Activated CD8-positive, alpha-beta memory T cell treated with anti-CD3 and anti-CD28 coated beads for 36 hours (primary cell): ENCODE measurements at regions not wholly inside any gene's neighbourhood (a gene's known extent, or its start where the extent isn't known, plus 50 kb on each side); places are given as distances from the start of the nearest gene placed in this dataset.

ENCODE experiments used
- CTCF ChIA-PET: fragments of 350-600 bp; sonication (Branson Sonifier 250); formaldehyde crosslinking; loops from one replicate; lab custom pipeline; 2021; ENCODE audit warnings: antibody characterized with exemption; lab: Charles Lee
- POLR2A ChIA-PET: fragments of 350-600 bp; sonication (Branson Sonifier 250); formaldehyde crosslinking; loops from one replicate; lab custom pipeline; 2021; ENCODE audit warnings: antibody characterized with exemption; lab: Charles Lee

DNA sequence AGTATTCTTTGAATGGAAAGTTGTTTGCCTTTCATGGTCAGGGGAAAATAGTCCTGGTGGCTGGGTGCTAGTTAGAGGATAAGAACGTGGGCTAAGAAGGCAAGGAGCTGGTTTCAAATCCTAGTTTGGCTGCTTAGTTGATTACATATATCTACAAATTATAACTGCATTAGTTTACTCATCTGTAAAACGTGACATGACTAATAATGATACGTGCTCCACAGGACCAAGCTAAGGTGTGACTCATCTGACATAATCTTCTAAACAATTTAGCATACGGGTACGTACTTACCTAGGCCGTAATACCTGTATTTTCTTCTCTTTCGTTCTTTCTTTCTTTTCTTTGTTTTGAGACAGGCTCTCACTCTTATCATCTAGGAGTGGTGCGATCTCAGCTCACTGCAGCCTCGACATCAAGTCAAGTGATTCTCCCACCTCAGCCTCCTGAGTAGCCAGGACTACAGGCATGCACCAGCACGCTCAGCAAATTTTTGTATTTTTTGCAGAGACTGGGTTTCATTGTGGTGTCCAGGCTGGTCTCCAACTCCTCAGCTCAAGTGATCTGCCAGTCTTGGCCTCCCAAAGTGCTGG is 1274.2 kb upstream of the GJE1 start:
- ChIA-PET POLR2A (no interaction called here), CTCF (no interaction called here)

DNA sequence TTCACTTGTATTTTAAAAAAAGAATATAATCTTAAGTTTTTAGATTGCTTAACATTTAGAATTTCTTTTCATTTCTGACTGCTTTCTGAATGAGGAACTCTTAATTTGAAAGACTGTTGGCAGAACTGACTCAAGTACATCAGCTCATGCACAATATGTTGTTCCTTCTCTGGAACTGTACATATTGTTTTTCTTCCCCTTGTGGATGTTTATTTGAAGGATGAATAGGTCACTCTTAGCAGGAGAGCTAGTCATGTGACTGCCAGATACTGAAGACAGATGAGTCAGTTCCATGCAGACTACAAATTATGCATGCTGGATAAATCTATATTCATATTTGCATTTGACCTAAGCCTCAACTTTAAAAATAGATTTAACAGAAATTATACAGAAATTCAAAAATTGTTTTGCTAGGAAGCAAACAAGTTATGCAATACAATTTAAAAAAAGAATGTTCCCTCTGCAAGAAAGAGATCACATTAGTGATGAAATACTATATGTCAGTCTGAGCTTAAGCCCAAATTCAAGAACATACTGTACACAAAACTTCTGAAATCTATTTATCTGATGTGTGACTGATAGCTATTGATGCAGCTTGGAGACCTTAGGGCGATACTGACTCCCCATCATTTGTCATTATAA is 1274.9 kb upstream of the GJE1 start:
- POLR2A ChIA-PET: no interaction called here
- CTCF ChIA-PET: no interaction called here

DNA sequence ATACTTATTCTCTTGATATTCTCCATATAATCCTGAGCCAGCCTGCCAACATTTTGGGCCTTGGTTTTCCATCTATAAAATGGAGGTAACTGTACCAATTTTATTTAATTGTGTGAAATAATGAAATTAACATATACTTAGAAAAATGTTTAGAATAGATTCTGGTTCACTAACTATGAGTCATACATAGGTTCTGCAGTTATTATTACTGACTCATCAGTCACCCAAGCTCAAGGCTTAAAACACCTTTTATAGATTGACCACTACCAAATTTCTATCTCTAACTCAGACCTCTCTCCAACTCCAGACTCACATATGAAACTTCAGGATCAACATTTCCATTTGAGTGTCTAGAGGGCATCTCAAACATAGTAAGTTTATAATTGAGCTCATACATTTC is 1277.2 kb upstream of the GJE1 start:
- ChIA-PET POLR2A (no interaction called here), CTCF (no interaction called here)

DNA sequence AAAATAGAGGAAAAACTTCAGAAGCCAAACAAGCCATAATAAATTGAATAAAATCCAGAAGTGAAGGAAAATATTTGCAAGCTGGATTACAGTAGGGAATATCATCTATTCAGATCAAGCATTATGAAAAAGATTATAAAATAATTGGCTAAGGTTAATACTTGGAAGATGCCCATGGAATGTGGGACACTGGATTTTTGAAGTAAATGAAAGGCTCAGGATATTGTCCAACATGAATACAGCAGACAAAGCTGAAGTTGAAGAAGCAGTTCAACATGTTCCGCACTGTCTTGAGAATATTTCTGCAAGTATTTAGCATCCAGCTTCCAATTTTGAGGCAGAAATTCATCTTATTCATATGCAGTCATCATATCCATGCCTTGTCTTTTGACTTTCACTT is 1278.4 kb upstream of the GJE1 start:
- ChIA-PET CTCF (no interaction called here), POLR2A (no interaction called here)

DNA sequence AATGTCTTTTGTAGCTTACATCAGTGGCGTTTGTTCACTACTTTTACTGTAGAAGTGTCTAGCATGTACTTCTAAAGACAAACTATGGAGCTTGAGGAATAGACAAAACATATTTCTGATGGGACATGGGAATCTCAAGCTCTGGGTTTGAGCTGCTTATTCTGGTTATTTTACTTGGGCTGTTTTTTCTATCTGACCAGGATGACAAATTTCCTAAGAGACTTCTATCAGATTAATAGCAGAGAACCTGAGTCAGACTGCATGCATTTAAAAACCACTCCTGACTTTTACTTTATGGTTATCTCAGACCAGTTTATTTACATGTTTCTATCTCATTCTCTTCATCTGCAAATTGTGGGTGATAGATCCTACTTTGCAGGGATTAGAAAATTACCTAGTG is 1282.3 kb upstream of the GJE1 start:
- ChIA-PET CTCF (no interaction called here), POLR2A (no interaction called here)

DNA sequence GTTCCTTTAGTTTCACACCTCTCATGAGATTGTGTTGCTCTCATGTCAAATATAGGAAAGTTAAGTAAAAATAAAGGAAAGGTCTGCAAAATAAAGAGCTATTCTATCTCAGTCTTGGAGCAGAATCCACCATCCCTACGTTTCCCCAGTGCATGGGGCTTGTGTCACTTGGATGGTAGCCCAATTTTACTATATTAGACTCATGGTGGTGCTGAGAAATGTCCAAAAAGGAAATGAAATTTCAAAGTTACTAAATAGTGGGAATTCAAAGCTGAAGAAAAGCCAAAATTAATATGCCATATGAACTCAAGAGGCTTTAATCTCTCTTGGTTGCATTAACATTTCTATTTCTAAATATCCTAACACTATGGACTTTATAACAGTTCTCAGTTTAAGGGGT is 1283.3 kb upstream of the GJE1 start:
- POLR2A ChIA-PET: no interaction called here
- CTCF ChIA-PET: no interaction called here

DNA sequence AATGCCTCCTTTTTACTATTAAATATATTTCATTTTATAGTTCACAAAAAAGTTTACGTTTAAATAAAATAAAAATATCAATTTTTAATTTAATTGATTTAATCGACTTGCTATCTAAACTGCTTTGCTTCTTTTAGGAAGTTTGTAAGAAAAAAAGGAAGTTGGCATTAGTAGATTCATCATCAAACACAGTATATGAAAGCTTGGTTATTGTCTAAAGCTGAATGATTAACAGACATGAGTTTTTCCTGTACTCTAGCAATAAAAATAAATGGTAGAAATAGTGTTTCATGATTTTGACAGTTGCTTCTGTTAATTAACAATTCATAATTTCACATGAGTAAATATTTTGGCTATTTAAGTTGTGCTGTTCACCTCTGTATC is 1285.5 kb upstream of the GJE1 start:
- ChIA-PET CTCF (no interaction called here), POLR2A (no interaction called here)

DNA sequence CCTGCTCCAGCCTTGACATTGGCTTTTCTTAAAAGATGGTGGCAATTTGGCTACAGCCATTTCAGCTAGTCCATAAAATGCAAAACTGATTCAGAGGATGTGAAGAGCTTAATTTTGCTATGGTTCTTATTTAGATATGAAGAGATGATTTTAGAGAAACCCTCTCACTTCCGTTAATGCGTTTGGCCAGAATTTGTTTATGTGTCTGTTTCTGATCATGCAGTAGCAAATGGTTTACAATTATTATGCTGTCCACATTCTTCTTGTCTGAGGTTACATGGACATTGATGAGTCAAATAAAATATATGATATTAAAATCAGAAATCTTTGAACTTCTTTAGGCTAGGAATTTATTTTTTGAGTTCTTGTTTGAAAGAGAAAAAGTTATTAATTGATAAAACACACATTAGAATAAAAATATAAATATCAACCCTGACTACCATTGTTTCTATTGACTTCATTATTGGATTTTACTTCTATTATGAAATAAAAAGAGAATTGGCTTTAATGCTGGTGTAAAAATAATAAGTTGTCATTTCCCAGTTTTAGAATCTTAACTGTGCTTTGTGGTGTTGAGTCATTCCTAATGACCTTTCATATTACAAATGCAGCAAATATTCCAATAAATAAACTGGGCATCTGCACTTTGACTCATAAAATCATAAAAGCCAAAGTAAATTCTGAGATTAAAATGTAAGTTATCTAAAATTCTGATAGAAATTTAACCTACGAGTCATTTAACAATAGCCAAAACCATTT is 1286.0 kb upstream of the GJE1 start:
- ChIA-PET POLR2A (no interaction called here), CTCF (no interaction called here)

DNA sequence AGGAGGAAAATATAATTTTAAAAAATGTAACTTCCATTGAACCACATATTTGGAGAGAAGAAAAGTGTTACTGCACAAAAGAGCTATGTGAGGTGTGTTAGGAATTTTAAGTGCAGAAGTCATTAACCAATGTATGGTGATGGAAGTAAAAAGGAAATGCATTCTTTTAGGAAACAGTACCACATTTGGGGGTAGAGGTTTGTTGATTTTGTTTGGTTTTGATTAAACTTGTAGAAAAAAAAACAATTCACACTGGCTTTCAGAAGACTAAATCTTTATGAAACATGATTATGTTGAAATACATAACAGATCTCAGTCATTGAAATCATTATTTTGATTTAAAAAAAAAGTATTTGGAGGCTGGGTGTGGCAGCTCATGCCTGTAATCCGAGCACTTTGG is 1287.0 kb upstream of the GJE1 start:
- POLR2A ChIA-PET: no interaction called here
- CTCF ChIA-PET: no interaction called here

DNA sequence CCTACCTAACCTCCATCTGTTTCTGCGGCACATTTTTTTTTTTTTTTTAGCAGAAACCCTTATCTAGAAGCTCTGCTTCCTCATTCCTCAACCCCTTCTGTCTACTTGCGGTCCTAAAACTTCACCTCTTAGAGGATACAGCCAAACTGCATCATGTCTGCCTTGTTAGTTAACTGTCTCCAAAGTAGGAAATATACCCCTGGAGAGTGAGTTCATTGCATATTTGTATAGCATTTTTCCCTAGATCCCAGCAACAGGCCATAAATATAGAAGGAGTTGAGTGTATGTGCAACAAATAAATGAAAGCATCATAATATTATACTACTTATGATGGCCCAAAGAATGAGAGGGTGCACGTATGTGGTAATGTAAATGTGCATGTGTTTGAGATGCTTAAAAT is 1288.6 kb upstream of the GJE1 start:
- CTCF ChIA-PET: no interaction called here
- POLR2A ChIA-PET: no interaction called here

DNA sequence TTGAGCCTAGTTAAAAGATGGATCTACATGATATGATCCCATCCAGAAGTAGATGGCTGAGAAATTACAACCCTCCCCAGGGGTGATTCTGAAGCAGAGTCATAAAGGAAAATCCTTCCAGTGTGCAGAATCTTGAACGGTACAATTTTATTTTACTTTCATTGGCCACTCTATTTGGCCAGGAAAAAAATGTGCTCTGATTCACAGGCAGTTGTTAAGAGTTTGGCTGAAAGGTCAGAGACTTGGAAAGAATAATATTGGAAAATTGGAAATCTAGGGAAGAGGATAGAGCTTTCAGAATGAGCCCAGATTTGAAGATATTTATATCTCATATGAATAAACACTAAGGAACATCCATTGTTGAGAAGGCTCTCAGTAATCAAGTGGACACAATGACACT is 1299.3 kb upstream of the GJE1 start:
- ChIA-PET CTCF (no interaction called here), POLR2A (no interaction called here)

DNA sequence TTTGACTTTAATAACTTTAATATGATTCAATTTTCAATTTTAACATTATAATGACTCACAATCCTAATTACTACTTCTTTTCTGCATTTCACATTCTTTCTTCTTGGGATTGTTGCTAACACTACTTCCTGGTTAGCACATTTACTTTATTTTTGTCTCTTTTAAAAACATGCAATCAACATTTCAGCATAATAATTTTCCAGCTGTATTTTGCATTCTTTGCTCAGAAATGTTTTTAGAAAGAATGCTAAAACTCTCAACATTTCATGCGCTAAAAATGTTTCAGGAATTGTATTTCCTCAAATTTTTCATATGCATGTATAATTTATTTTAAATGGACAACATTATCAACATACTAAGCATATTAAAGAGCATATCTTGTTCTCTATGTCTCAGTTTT is 1302.1 kb upstream of the GJE1 start:
- POLR2A ChIA-PET: no interaction called here
- CTCF ChIA-PET: no interaction called here

DNA sequence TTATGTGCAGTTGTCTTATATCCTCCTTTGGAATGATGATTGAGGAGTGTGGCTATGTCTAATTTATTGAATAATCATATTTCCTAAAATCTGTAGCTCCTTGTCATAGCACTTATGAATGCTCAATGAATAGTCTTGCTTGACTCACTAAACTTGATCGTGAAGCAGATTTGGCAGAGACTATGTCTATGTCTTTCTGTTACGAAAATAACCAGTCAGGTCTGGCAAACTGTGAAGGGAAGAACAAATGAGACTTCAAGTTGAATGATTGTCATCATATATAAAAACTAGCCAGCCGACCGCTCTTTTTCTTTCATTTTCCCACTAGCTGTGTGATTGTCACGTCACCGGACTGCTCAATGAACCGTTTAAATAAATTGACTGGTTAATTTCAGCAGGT is 1303.9 kb upstream of the GJE1 start:
- ChIA-PET CTCF (no interaction called here), POLR2A (no interaction called here)

DNA sequence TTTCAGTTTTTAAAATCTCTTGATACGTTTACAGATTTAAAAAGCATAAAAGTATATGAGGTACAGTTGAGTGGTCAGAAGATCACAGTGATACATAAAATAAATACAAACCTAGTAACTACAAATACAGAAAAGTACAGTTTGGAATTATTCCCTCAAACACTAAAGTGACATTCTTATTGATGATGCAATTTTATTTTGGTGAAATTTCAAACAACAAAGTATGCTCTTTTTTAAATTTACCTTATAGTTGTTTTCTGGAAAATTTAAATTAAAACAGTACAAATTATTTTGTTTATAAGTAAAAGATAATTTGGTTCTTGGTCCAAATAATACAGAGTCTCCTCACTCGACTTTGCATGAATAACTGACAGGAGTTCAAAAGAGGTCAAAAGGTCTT is 1305.1 kb upstream of the GJE1 start:
- POLR2A ChIA-PET: no interaction called here
- CTCF ChIA-PET: no interaction called here

DNA sequence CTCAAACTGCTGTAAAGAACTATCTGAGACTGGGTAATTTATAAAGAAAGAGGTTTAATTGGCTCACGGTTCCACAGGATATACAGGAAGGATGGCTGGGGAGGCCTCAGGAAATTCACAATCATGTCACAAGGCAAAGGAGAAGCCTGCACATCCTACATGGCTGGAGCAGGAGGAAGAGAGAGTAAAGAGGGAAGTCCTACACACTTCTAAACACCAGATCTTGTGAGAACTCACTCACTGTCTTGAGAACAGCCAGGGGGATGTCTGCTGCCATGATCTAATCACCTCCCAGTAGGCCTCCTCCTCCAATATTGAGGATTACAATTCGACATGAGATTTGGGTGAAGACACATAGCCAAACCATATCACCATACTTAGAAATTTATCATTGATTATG is 1307.0 kb upstream of the GJE1 start:
- POLR2A ChIA-PET: no interaction called here
- CTCF ChIA-PET: no interaction called here

DNA sequence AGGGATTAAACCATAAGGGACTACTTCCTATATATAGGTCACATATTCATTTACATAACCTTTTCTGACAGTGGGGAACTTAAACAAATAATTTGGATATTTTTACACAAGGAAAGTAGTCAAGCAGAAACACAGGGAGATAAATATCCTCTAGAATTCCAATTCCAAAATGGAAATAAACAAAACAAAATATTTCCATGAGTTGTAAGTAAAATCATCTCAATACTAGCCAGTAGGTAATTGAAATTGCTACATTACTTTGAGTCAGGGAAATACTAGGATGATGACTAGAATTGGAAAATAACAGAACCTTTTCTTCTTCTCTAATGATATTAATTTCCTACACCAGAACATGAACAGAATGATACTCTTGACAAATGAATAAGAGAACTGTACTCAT is 1308.1 kb upstream of the GJE1 start:
- POLR2A ChIA-PET: no interaction called here

DNA sequence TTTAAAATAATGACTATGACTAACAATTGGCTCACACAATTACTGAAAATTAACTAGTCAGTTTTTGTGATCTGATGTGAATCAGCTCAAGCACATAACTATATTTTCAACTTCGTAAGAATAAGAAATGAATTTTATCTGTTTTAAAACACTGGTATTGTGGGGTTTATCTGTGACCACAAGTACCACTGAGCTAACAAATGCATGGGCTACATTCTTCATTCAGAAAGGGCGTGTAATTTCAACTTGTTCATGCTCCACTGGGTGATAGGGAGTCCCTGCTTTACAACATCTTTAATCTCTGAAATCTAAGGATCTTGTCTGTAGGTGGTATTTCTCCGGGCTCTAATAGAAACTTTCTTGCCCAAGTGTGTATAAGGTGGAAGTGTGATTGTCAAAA is 1311.5 kb upstream of the GJE1 start:
- ChIA-PET CTCF (no interaction called here), POLR2A (no interaction called here)

More for the DNA sequence above, 1308.1 kb upstream of the GJE1 start:
- CTCF ChIA-PET: no interaction called here

DNA sequence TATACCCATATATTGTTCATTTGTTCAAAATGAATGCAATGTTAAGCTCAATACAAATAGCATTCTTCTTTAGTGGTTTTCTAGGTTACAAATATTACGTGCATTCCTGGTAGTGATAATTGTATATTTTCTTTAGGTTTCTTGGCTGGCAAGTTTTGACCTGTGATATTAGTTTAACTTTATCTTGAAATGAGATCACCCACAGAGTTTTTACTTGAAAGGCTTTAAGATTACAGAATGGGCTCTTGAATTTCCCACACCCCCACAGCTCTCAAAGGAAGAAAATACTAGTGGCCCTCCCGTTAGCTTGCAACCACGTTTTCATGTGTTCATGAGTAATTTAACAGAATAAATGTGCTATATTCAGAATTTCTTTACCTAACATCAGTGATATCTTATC is 1315.5 kb upstream of the GJE1 start:
- ChIA-PET POLR2A (no interaction called here), CTCF (no interaction called here)

DNA sequence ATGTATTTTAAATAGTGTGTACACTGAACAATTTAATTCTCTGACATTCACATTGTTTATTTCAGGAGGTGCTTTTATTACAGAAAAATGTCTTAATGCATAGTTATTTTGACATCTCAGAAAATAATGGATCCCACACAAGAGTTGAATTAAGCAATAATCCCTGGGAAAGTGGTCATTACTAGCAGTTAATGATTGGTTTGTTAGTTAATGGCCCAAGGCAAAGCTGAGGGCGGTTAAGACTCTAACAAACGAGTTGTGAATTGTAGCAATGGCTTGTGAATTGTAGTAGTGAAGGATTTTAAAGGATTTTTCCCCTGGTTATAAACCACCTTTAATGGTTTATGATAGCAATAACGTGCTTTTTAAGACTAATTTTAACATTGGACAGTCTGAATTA is 1316.0 kb upstream of the GJE1 start:
- POLR2A ChIA-PET: no interaction called here

DNA sequence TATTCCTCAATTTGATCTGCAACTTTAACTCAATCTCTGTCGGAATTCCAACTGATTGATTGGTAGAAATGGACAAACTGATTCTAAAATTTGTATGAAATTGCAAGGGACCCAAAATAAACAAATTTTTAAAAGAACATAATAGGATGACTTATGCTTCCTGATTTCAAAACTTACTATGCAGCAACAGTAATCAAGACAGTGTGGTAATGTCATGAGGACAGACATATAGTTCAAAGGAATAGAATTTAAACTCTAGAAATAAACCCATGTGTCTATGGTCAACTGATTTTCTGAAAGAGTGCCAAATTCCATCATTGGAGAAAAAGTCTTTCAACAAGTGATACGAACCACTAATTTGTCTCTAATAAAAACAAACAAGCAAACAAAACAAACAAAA is 1320.1 kb upstream of the GJE1 start:
- POLR2A ChIA-PET: no interaction called here
- CTCF ChIA-PET: no interaction called here

More for the DNA sequence above, 1316.0 kb upstream of the GJE1 start:
- CTCF ChIA-PET: no interaction called here

DNA sequence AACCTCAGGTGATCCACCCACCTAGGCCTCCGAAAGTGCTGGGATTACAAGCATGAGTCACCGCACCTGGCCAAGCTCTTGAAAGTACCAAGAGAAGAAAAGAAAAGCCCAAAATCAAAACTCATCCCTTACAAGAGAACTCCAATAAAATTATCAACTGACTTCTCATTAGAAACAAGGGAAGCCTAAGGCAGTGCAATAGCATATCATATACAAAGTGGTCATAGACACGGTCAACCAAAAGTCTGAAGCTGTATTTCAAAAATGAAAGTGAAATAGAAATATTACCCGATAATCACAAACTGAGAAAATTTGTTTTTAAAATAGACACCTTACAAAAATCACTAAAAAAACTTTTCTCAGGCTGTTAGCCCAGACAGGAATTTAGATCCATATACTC is 1321.1 kb upstream of the GJE1 start:
- ChIA-PET CTCF (no interaction called here), POLR2A (no interaction called here)
